C4-2B (cell line): ENCODE measurements at regions not wholly inside any gene's neighbourhood (a gene's known extent, or its start where the extent isn't known, plus 50 kb on each side); places are given as distances from the start of the nearest gene placed in this dataset.

Source experiments
- CTCF ChIP-seq: fragments of 450-650 bp; conservative IDR thresholded peaks from 2 replicates; pipeline ENCODE4 v1.5.1; 2017; ENCODE audit warnings: mild to moderate bottlenecking
- ZFX ChIP-seq: fragments of 450-650 bp; IDR thresholded peaks from 2 replicates; pipeline ENCODE4 v1.6.1; 2017

GRCh38 chr13:33976965-33977364 is 159.0 kb downstream of the RFC3 start:
- TF ChIP-seq CTCF (no peak), ZFX (no peak)
